ENCODE measurements at regions not wholly inside any gene's neighbourhood (a gene's known extent, or its start where the extent isn't known, plus 50 kb on each side); places are given as distances from the start of the nearest gene placed in this dataset.

GRCh38 chr18:24935008-24935407, 417.0 kb downstream of the ZNF521 start:
- TF ChIP-seq RAD21 (IDR thresholded peaks at IDR 0.05 in 1 of 2, conservative IDR thresholded peaks at IDR 0.05 in 1 of 2; ENCODE audit: low read depth in 2 of 2, low read length in 2 of 2) (no peak), ASH2L (IDR thresholded peaks at IDR 0.05; ENCODE audit: low read length) (no peak), EZH2 (IDR thresholded peaks at IDR 0.05; ENCODE audit: low read depth, low read length, severe bottlenecking) (no peak), EP300 (IDR thresholded peaks at IDR 0.05; ENCODE audit: borderline replicate concordance in 1 of 2, low read depth in 2 of 2, low read length in 2 of 2) (no peak)
- TF ChIP-seq, protein P1, sequence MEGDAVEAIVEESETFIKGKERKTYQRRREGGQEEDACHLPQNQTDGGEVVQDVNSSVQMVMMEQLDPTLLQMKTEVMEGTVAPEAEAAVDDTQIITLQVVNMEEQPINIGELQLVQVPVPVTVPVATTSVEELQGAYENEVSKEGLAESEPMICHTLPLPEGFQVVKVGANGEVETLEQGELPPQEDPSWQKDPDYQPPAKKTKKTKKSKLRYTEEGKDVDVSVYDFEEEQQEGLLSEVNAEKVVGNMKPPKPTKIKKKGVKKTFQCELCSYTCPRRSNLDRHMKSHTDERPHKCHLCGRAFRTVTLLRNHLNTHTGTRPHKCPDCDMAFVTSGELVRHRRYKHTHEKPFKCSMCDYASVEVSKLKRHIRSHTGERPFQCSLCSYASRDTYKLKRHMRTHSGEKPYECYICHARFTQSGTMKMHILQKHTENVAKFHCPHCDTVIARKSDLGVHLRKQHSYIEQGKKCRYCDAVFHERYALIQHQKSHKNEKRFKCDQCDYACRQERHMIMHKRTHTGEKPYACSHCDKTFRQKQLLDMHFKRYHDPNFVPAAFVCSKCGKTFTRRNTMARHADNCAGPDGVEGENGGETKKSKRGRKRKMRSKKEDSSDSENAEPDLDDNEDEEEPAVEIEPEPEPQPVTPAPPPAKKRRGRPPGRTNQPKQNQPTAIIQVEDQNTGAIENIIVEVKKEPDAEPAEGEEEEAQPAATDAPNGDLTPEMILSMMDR (IDR thresholded peaks at IDR 0.05; ENCODE audit: control extremely low read depth in 1 of 3, insufficient read depth in 1 of 3, low read depth in 1 of 3, low read length in 3 of 3) = no peak
